DMS153 treated with DMSO at 0.1 percent for 48 hours (cell line): ENCODE measurements at regions not wholly inside any gene's neighbourhood (a gene's known extent, or its start where the extent isn't known, plus 50 kb on each side); places are given as distances from the start of the nearest gene placed in this dataset.

Experiments used
- DNase-seq: peaks from one replicate; lab custom pipeline; 2025; ENCODE audit not compliant: unreplicated experiment; lab: John Stamatoyannopoulos, UW

- DNase-seq = no peak
These were observed 354.9 kb downstream of the TFAP2A start for GRCh38 chr6:10060004-10060403.

GRCh38 chr6:10054672-10055071 lies 360.2 kb downstream of the TFAP2A start:
- no peak for DNase-seq

GRCh38 chr6:10051283-10051682 lies 363.6 kb downstream of the TFAP2A start:
- no peak for DNase-seq

GRCh38 chr6:10048370-10049297 lies 366.2 kb downstream of the TFAP2A start:
- DNase-seq = no peak

- no peak for DNase-seq
These were observed 372.6 kb downstream of the TFAP2A start for GRCh38 chr6:10042280-10042679.

GRCh38 chr6:10033223-10033829 lies 381.5 kb downstream of the TFAP2A start:
- no peak for DNase-seq

- DNase-seq = no peak
These were observed 383.3 kb downstream of the TFAP2A start for GRCh38 chr6:10031617-10032016.

GRCh38 chr6:10030942-10031537 lies 383.8 kb downstream of the TFAP2A start:
- no peak for DNase-seq

GRCh38 chr6:10028222-10028621 lies 386.7 kb downstream of the TFAP2A start:
- DNase-seq = no peak

GRCh38 chr6:10019851-10020250 lies 395.0 kb downstream of the TFAP2A start:
- no peak for DNase-seq

- DNase-seq = no peak
These were observed 400.3 kb downstream of the TFAP2A start for GRCh38 chr6:10014557-10014956.

GRCh38 chr6:10000551-10000950 lies 414.3 kb downstream of the TFAP2A start:
- no peak for DNase-seq

GRCh38 chr6:9999796-10000195 lies 415.1 kb downstream of the TFAP2A start:
- DNase-seq = no peak

- no peak for DNase-seq
These were observed 428.6 kb downstream of the TFAP2A start for GRCh38 chr6:9986273-9986672.

- DNase-seq = no peak
These were observed 429.4 kb downstream of the TFAP2A start for GRCh38 chr6:9985481-9985880.

GRCh38 chr6:9984607-9985006 lies 430.3 kb downstream of the TFAP2A start:
- no peak for DNase-seq

GRCh38 chr6:9983168-9983567 lies 431.7 kb downstream of the TFAP2A start:
- no peak for DNase-seq

GRCh38 chr6:9982215-9982614 lies 432.7 kb downstream of the TFAP2A start:
- no peak for DNase-seq

GRCh38 chr6:9979996-9980395 lies 434.9 kb downstream of the TFAP2A start:
- DNase-seq = no peak

GRCh38 chr6:9978480-9978879 lies 436.4 kb downstream of the TFAP2A start:
- no peak for DNase-seq

- no peak for DNase-seq
These were observed 437.5 kb downstream of the TFAP2A start for GRCh38 chr6:9977411-9977810.

- DNase-seq = no peak
These were observed 453.2 kb downstream of the TFAP2A start for GRCh38 chr6:9961646-9962045.
